ENCODE measurements at regions not wholly inside any gene's neighbourhood (a gene's known extent, or its start where the extent isn't known, plus 50 kb on each side); places are given as distances from the start of the nearest gene placed in this dataset.

DNA sequence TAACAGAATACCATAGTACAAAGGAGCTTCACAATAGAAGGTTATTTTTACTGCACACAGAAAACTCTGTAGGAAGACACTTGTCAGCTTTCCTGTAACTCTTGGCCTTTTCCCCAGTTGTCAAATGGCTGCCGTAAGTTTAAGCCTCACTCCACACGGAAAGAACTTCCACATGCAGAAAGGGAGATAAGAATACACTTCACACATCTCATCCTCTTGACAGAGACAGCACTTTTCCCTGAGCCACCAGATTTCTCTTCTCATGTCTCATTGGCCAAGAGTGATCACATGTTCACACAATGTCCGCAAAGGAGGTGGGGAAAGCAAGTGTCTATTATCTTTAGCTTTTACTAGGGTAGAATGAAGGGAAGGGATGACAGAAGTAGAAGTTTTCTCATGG lies 540.7 kb downstream of the HAO1 start:
- TF ChIP-seq, protein P1, sequence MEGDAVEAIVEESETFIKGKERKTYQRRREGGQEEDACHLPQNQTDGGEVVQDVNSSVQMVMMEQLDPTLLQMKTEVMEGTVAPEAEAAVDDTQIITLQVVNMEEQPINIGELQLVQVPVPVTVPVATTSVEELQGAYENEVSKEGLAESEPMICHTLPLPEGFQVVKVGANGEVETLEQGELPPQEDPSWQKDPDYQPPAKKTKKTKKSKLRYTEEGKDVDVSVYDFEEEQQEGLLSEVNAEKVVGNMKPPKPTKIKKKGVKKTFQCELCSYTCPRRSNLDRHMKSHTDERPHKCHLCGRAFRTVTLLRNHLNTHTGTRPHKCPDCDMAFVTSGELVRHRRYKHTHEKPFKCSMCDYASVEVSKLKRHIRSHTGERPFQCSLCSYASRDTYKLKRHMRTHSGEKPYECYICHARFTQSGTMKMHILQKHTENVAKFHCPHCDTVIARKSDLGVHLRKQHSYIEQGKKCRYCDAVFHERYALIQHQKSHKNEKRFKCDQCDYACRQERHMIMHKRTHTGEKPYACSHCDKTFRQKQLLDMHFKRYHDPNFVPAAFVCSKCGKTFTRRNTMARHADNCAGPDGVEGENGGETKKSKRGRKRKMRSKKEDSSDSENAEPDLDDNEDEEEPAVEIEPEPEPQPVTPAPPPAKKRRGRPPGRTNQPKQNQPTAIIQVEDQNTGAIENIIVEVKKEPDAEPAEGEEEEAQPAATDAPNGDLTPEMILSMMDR (IDR thresholded peaks at IDR 0.05; ENCODE audit: insufficient read depth, low read length, poor library complexity, severe bottlenecking), result no peak
- TF ChIP-seq EZH2phosphoT487 (conservative IDR thresholded peaks at IDR 0.05; ENCODE audit: low read length), result no peak
